Adrenal gland (tissue), 9 donors: ENCODE measurements at regions not wholly inside any gene's neighbourhood (a gene's known extent, or its start where the extent isn't known, plus 50 kb on each side); places are given as distances from the start of the nearest gene placed in this dataset.

Source experiments
- DNase-seq, 7 donors: peaks; one replicate each; pipeline ENCODE4 v3.0.0-alpha.2; 2019 to 2020
- H3K27ac ChIP-seq, 5 donors: fragments of 200-600 bp; sonication (generic) in 4 of 5; 1 replicate in 3 of 5; 2 replicates in 2 of 5; pipeline versions ENCODE4 v1.5.1 to v1.8.0; 2016 to 2020; ENCODE audit warnings: mild to moderate bottlenecking in 1 of 5
- H3K27me3 ChIP-seq: fragments of 200-600 bp; 2 replicates; pipeline ENCODE4 v1.8.0; 2021
- H3K36me3 ChIP-seq, 2 donors: fragments of 200-600 bp; replicated peaks in 1 of 2; 1 replicate in 1 of 2; 2 replicates in 1 of 2; pipeline versions ENCODE4 v1.5.1 to v1.8.0; 2018 to 2022
- H3K4me1 ChIP-seq, 2 donors: fragments of 200-600 bp; replicated peaks in 1 of 2; 1 replicate in 1 of 2; 2 replicates in 1 of 2; pipeline versions ENCODE4 v1.5.1 to v1.8.0; 2018 to 2021
- H3K4me3 ChIP-seq, 4 donors: fragments of 200-600 bp; sonication (generic) in 3 of 4; one replicate each; pipeline ENCODE4 v1.5.1; 2016 to 2018
- H3K9me3 ChIP-seq, 3 donors: fragments of 200-600 bp; sonication (generic) in 1 of 3; replicated peaks in 1 of 3; 1 replicate in 2 of 3; 2 replicates in 1 of 3; pipeline versions ENCODE4 v1.5.1 to v1.8.0; 2016 to 2021
- CTCF ChIP-seq, 6 experiments: fragments of 450-650 bp in 4 of 6; fragments of 200-600 bp in 2 of 6; sonication (generic) in 1 of 6; IDR thresholded peaks; 1 replicate in 5 of 6; 2 replicates in 1 of 6; pipeline versions ENCODE4 v1.5.1 to v1.8.0; 2016 to 2021; ENCODE audit warnings: antibody characterized with exemption in 6 of 6, mild to moderate bottlenecking in 2 of 6, moderate library complexity in 1 of 6
- POLR2A ChIP-seq, 2 donors: fragments of 450-650 bp; IDR thresholded peaks; one replicate each; pipeline ENCODE4 v1.6.1; 2017; ENCODE audit warnings: antibody characterized with exemption in 2 of 2, mild to moderate bottlenecking in 2 of 2, moderate library complexity in 1 of 2
- WGBS, 4 donors: extraction: QIAGEN DNeasy Blood & Tissue Kit in 2 of 4; methylation state at CpG; one replicate each; pipeline versions ENCODE4 v1.1.5 to v1.1.7; 2013 to 2017; 5-methylcytosine and 5-hydroxymethylcytosine counted together
- intact Hi-C, 2 donors: fragments of 100-400 bp; cut with DNase I; formaldehyde crosslinking; loops; one replicate each; pipeline versions ENCODE4 v1.14.1 to v1.15.0; 2022 to 2023
- donor health status: healthy with polysubstance abuse.
- donor health status: Bipolar disorder and iron deficiency.
- donor health status: DM: yes; HTN: yes; CAD: no.
- donor health status: DM: no; HTN: no; CAD: no.
- donor health status: DM: no; HTN: no; CAD: no.

DNA sequence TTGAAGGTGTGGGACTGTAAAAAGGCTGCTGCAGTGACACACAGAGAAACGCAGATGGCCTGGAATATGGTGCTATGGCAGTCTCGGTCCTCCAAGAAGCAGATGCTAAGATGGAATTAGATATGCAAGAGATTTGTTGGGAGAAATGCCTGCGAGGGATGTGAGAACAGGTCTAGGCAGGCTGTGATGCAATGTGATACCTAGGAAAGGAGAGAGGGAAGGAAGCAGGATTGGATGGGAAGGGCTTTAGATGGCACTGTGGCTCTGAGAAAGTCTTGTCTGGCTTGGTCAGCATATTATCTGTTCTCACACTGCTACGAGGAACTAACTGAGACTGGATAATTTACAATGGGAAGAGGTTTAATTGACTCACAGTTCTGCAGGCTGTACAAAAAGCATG, 374.4 kb downstream of the BCAT1 start:
- Histone ChIP-seq H3K27ac (no peak overlapping the region), H3K4me3 (no peak overlapping the region), H3K27me3 (no peaks in the 10 kb centered on the region), H3K9me3 (no peaks in the 10 kb centered on the region), H3K36me3 (no peaks in the 10 kb centered on the region), H3K4me1 (no peaks in the 10 kb centered on the region)
- no peak for DNase-seq
- WGBS, 4 donors, result 71 to 81% (median 76%) methylated on average over 4 of the region's 4 CpGs
- intact Hi-C loops, result no loop called here
- TF ChIP-seq POLR2A (IDR thresholded peaks at IDR 0.05), result no peak
- TF ChIP-seq CTCF (IDR thresholded peaks at IDR 0.05), result no peak

- Histone ChIP-seq H3K9me3 (no peaks in the 10 kb centered on the region), H3K27me3 (no peaks in the 10 kb centered on the region), H3K27ac (no peak overlapping the region), H3K4me3 (no peak overlapping the region), H3K36me3 (no peaks in the 10 kb centered on the region), H3K4me1 (no peaks in the 10 kb centered on the region)
- no peak for DNase-seq
- TF ChIP-seq CTCF (IDR thresholded peaks at IDR 0.05) (no peak), POLR2A (IDR thresholded peaks at IDR 0.05) (no peak)
- intact Hi-C loops, result no loop called here
Observed at GRCh38 chr12:24573621-24574020, 375.3 kb downstream of the BCAT1 start.

GRCh38 chr12:24565300-24565699, 383.6 kb downstream of the BCAT1 start:
- no peak for DNase-seq
- Histone ChIP-seq H3K4me3 (no peak overlapping the region), H3K36me3 (no peaks in the 10 kb centered on the region), H3K27ac (no peak overlapping the region), H3K27me3 (no peaks in the 10 kb centered on the region), H3K4me1 (peaks cover 0 to 8% of the 10 kb centered on the region in 2 donors), H3K9me3 (no peaks in the 10 kb centered on the region)
- 75 to 94% (median 88%) methylated on average over 5 of the region's 5 CpGs for WGBS, 4 donors
- TF ChIP-seq CTCF (IDR thresholded peaks at IDR 0.05) (no peak), POLR2A (IDR thresholded peaks at IDR 0.05) (no peak)
- intact Hi-C loops, result no loop called here

- H3K27me3 ChIP-seq, result no peaks in the 10 kb centered on the region
- 0 to 2% (median 1%) methylated on average over 37 to 54 of the region's 54 CpGs for WGBS, 4 donors
- intact Hi-C loops, result no loop called here
- H3K27ac ChIP-seq, result peak overlapping the region in 2 of 5 donors; percentile 80 to 83
- H3K4me3 ChIP-seq, result peak overlapping the region in 2 of 4 donors; percentile 32 to 89
- DNase-seq, result peak in 3 of 7 donors; percentile 12 to 34 (median 14)
- no peaks in the 10 kb centered on the region for H3K9me3 ChIP-seq
- TF ChIP-seq CTCF (IDR thresholded peaks at IDR 0.05) (no peak), POLR2A (IDR thresholded peaks at IDR 0.05) (no peak)
- H3K36me3 ChIP-seq, result no peaks in the 10 kb centered on the region
- H3K4me1 ChIP-seq, result peaks cover 0 to 8% of the 10 kb centered on the region in 2 donors
Observed at GRCh38 chr12:24562771-24563431, 386.0 kb downstream of the BCAT1 start.
